WTC11 (cell line): ENCODE measurements at regions not wholly inside any gene's neighbourhood (a gene's known extent, or its start where the extent isn't known, plus 50 kb on each side); places are given as distances from the start of the nearest gene placed in this dataset.

Experiments
- ATAC-seq: fragments of 200-7000 bp; cut with Tn5 transposase; 2 replicates; pipeline ENCODE4 v1.10.0; 2021; ENCODE audit warnings: mild to moderate bottlenecking, moderate library complexity
- CTCF ChIA-PET: fragments of 300-600 bp; sonication (Branson Sonifier 250); formaldehyde crosslinking; loops from one replicate; lab custom pipeline; 2021; ENCODE audit warnings: antibody characterized with exemption; lab: Charles Lee
- POLR2A ChIA-PET: fragments of 350-600 bp; sonication (Branson Sonifier 250); formaldehyde crosslinking; loops from one replicate; lab custom pipeline; 2021; ENCODE audit warnings: antibody characterized with exemption; lab: Charles Lee
- DNase-seq: peaks from one replicate; pipeline ENCODE4 v3.0.0; 2021; ENCODE audit warnings: low spot score
- H3K27ac Mint-ChIP-seq: 2 replicates; pipeline ENCODE4 v1.8.0; 2021; ENCODE audit warnings: mixed read lengths
- H3K27me3 Mint-ChIP-seq: 2 replicates; pipeline ENCODE4 v1.8.0; 2021; ENCODE audit warnings: low read depth, mild to moderate bottlenecking, moderate library complexity, mixed read lengths
- H3K36me3 Mint-ChIP-seq: 2 replicates; pipeline ENCODE4 v1.8.0; 2021; ENCODE audit warnings: mixed read lengths
- H3K4me1 Mint-ChIP-seq: 2 replicates; pipeline ENCODE4 v1.8.0; 2022; ENCODE audit warnings: mixed read lengths
- H3K4me3 Mint-ChIP-seq: 2 replicates; pipeline ENCODE4 v1.8.0; 2021; ENCODE audit warnings: mild to moderate bottlenecking, moderate library complexity, mixed read lengths
- H3K9me3 Mint-ChIP-seq: 2 replicates; pipeline ENCODE4 v1.8.0; 2021; ENCODE audit warnings: mixed read lengths
- ELF4 ChIP-seq: sonication (generic); formaldehyde crosslinking; IDR thresholded peaks from 2 replicates; pipeline ENCODE4 v1.8.1; 2022; ENCODE audit warnings: low read depth, mild to moderate bottlenecking, moderate library complexity, missing genetic modification reagents
- EMX1 ChIP-seq: fragments of 250-450 bp; sonication (Bioruptor Pico); IDR thresholded peaks from 2 replicates; pipeline ENCODE4 v1.8.0; 2021; ENCODE audit warnings: mild to moderate bottlenecking
- FOXP1 ChIP-seq: sonication (generic); formaldehyde crosslinking; IDR thresholded peaks from 2 replicates; pipeline ENCODE4 v1.8.0; 2022; ENCODE audit warnings: missing genetic modification reagents, mild to moderate bottlenecking, moderate library complexity, borderline replicate concordance
- GRHL2 ChIP-seq: fragments of 250-450 bp; sonication (Bioruptor Pico); IDR thresholded peaks from 2 replicates; pipeline ENCODE4 v1.8.0; 2022; ENCODE audit warnings: mild to moderate bottlenecking, moderate library complexity; ENCODE audit not compliant: insufficient replicate concordance, severe bottlenecking
- GTF2I ChIP-seq: fragments of 250-450 bp; sonication (Bioruptor Pico); conservative IDR thresholded peaks from 2 replicates; pipeline ENCODE4 v1.4.0; 2021; ENCODE audit warnings: mild to moderate bottlenecking
- MAX ChIP-seq: sonication (generic); formaldehyde crosslinking; IDR thresholded peaks from 2 replicates; pipeline ENCODE4 v1.8.0; 2022; ENCODE audit warnings: mild to moderate bottlenecking, missing genetic modification reagents
- NFATC4 ChIP-seq: fragments of 250-450 bp; sonication (Bioruptor Pico); IDR thresholded peaks from 2 replicates; pipeline ENCODE4 v1.9.0; 2021; ENCODE audit warnings: mild to moderate bottlenecking
- NFE2L1 ChIP-seq: sonication (generic); formaldehyde crosslinking; IDR thresholded peaks from 2 replicates; pipeline ENCODE4 v1.8.1; 2023; ENCODE audit warnings: missing genetic modification reagents
- NFYB ChIP-seq: sonication (generic); formaldehyde crosslinking; conservative IDR thresholded peaks from 2 replicates; pipeline ENCODE4 v1.8.0; 2022; ENCODE audit warnings: low read depth, missing genetic modification reagents
- NR2C2 ChIP-seq: sonication (generic); formaldehyde crosslinking; IDR thresholded peaks from 2 replicates; pipeline ENCODE4 v1.8.0; 2022; ENCODE audit warnings: mild to moderate bottlenecking, missing genetic modification reagents
- OVOL2 ChIP-seq: fragments of 250-450 bp; sonication (Bioruptor Pico); IDR thresholded peaks from 2 replicates; pipeline ENCODE4 v1.9.0; 2021; ENCODE audit warnings: mild to moderate bottlenecking, borderline replicate concordance
- PREB ChIP-seq: sonication (generic); formaldehyde crosslinking; IDR thresholded peaks from 2 replicates; pipeline ENCODE4 v1.8.1; 2022; ENCODE audit warnings: mild to moderate bottlenecking, missing genetic modification reagents, moderate library complexity, borderline replicate concordance
- SOX15 ChIP-seq: fragments of 250-450 bp; sonication (Bioruptor Pico); IDR thresholded peaks from 2 replicates; pipeline ENCODE4 v1.9.0; 2021; ENCODE audit warnings: mild to moderate bottlenecking
- STAT6 ChIP-seq: sonication (generic); formaldehyde crosslinking; conservative IDR thresholded peaks from 2 replicates; pipeline ENCODE4 v1.8.1; 2023; ENCODE audit warnings: mild to moderate bottlenecking, low read depth, missing genetic modification reagents, moderate library complexity
- USF1 ChIP-seq: sonication (generic); formaldehyde crosslinking; IDR thresholded peaks from 2 replicates; pipeline ENCODE4 v1.8.0; 2022; ENCODE audit warnings: mild to moderate bottlenecking, missing genetic modification reagents
- ZBTB21 ChIP-seq: sonication (generic); formaldehyde crosslinking; IDR thresholded peaks from 2 replicates; pipeline ENCODE4 v1.8.1; 2023; ENCODE audit warnings: mild to moderate bottlenecking, missing genetic modification reagents, borderline replicate concordance
- ZNF121 ChIP-seq: sonication (generic); formaldehyde crosslinking; IDR thresholded peaks from 2 replicates; pipeline ENCODE4 v1.8.0; 2023; ENCODE audit warnings: missing genetic modification reagents
- TF ChIP-seq, protein P1 (sequence below): fragments of 250-450 bp; sonication (Bioruptor Pico); IDR thresholded peaks from 2 replicates; pipeline ENCODE4 v1.9.0; 2021; ENCODE audit warnings: moderate library complexity, mild to moderate bottlenecking, inconsistent platforms, borderline replicate concordance
- TF ChIP-seq, protein P2 (sequence below): sonication (generic); formaldehyde crosslinking; IDR thresholded peaks from 2 replicates; pipeline ENCODE4 v1.8.1; 2023; ENCODE audit warnings: mild to moderate bottlenecking, missing genetic modification reagents, moderate library complexity

DNA sequence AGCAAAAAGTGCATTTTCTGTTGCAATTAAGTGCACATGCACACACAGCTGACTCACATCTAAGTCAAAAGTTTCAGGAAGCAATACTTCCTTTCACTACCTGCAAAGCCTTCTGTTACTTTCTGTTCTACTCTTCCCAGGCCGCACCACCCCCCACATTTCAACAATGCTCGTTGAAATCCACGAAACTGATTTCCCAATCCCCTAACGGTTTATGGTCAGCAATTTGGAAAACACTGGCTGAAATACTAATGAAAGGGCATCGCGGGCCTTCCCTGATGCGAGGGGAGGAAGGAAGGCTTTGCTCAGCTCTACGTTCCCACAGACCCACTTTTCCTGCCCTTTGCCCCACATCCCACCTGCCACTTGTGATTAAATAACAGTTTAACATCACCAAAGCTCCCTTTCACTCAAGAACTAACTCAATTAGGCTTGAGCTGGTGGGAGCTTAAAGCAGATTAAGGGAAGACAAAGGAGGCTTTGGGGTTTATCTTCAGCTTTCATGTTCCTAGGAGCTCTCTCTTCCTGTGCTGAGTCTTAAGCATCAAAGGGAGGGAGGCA, 243.2 kb upstream of the RAB4A start (continued):
- TF ChIP-seq, protein P1, sequence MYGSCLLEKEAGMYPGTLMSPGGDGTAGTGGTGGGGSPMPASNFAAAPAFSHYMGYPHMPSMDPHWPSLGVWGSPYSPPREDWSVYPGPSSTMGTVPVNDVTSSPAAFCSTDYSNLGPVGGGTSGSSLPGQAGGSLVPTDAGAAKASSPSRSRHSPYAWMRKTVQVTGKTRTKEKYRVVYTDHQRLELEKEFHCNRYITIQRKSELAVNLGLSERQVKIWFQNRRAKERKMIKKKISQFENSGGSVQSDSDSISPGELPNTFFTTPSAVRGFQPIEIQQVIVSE (CRISPR knock-in tag) = no peak

- ATAC-seq = peak; percentile 15
- Mint-ChIP-seq H3K27me3 (peaks cover 32% of the 10 kb centered on the region), H3K9me3 (no peaks in the 10 kb centered on the region; the same call in 1 of the 2 replicates), H3K4me3 (no peak overlapping the region), H3K27ac (no peak overlapping the region), H3K36me3 (no peaks in the 10 kb centered on the region), H3K4me1 (peaks cover 70% of the 10 kb centered on the region)
- ChIA-PET CTCF (interaction anchor here (1.0 to 2.3 kb wide), 5 partner anchors 43 to 294 kb away, joined by 3 to 8 read pairs (median 6); no protein-coding TSS in a partner anchor), POLR2A (interaction anchor here (0.6 kb wide), 1 partner anchor 19 kb away, joined by 3 read pairs; no protein-coding TSS in a partner anchor)
- no peak for DNase-seq
- TF ChIP-seq NFE2L1 (CRISPR knock-in tag) (no peak), GTF2I (CRISPR knock-in tag) (no peak), SOX15 (CRISPR knock-in tag) (no peak), EMX1 (no peak), USF1 (no peak), ELF4 (CRISPR knock-in tag) (no peak), PREB (CRISPR knock-in tag) (no peak), NR2C2 (CRISPR knock-in tag) (no peak), NFATC4 (no peak), STAT6 (CRISPR knock-in tag) (no peak)
Observed at GRCh38 chr1:229028544-229028943, 242.4 kb upstream of the RAB4A start.

GRCh38 chr1:229028987-229029878, 241.7 kb upstream of the RAB4A start:
- ATAC-seq (no peak), DNase-seq (no peak)
- H3K9me3 Mint-ChIP-seq = no peaks in the 10 kb centered on the region; the same call in 1 of the 2 replicates
- ChIA-PET CTCF (interaction anchor here (1.0 to 2.3 kb wide), 5 partner anchors 30 to 229 kb away, joined by 3 to 8 read pairs (median 6); no protein-coding TSS in a partner anchor), POLR2A (interaction anchor here (0.6 kb wide), 2 partner anchors 18 to 176 kb away, joined by 3 to 5 read pairs; no protein-coding TSS in a partner anchor)
- H3K27me3 Mint-ChIP-seq = peaks cover 28% of the 10 kb centered on the region
- H3K27ac Mint-ChIP-seq = no peak overlapping the region
- H3K4me1 Mint-ChIP-seq = peaks cover 70% of the 10 kb centered on the region
- H3K4me3 Mint-ChIP-seq = no peak overlapping the region
- H3K36me3 Mint-ChIP-seq = no peaks in the 10 kb centered on the region
- TF ChIP-seq NR2C2 (CRISPR knock-in tag) (no peak), OVOL2 (no peak), ZBTB21 (CRISPR knock-in tag) (no peak), STAT6 (CRISPR knock-in tag) (no peak), NFYB (CRISPR knock-in tag) (no peak), MAX (CRISPR knock-in tag) (no peak), SOX15 (CRISPR knock-in tag) (no peak), FOXP1 (CRISPR knock-in tag) (no peak), GRHL2 (CRISPR knock-in tag) (no peak), ZNF121 (no peak)
- TF ChIP-seq, protein P2, sequence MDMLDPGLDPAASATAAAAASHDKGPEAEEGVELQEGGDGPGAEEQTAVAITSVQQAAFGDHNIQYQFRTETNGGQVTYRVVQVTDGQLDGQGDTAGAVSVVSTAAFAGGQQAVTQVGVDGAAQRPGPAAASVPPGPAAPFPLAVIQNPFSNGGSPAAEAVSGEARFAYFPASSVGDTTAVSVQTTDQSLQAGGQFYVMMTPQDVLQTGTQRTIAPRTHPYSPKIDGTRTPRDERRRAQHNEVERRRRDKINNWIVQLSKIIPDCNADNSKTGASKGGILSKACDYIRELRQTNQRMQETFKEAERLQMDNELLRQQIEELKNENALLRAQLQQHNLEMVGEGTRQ (CRISPR knock-in tag) = no peak
